OCI-LY1 (cell line): ENCODE measurements at regions not wholly inside any gene's neighbourhood (a gene's known extent, or its start where the extent isn't known, plus 50 kb on each side); places are given as distances from the start of the nearest gene placed in this dataset.

Experiments
- H2AFZ ChIP-seq: fragments of 200-600 bp; sonication (generic), shearing (Covaris generic); 2 replicates; pipeline ENCODE4 v1.6.0; 2014; ENCODE audit warnings: antibody characterized with exemption, mild to moderate bottlenecking, low read length
- H3F3A ChIP-seq: fragments of 200-600 bp; sonication (generic), shearing (Covaris generic); 2 replicates; pipeline ENCODE4 v1.6.0; 2014; ENCODE audit warnings: mild to moderate bottlenecking, antibody characterized with exemption, low read length, moderate library complexity; ENCODE audit not compliant: insufficient read depth
- H3K27ac ChIP-seq: fragments of 200-600 bp; sonication (generic); 2 replicates; pipeline ENCODE4 v1.5.1; 2014; ENCODE audit warnings: low read length, mixed run types, mild to moderate bottlenecking, low read depth; ENCODE audit not compliant: poor library complexity, severe bottlenecking
- H3K27me3 ChIP-seq: fragments of 200-600 bp; sonication (generic); 2 replicates; pipeline ENCODE4 v1.6.0; 2014; ENCODE audit warnings: antibody characterized with exemption, mild to moderate bottlenecking, low read length, moderate library complexity; ENCODE audit not compliant: insufficient read depth
- H3K36me3 ChIP-seq: fragments of 200-600 bp; sonication (generic); 2 replicates; pipeline ENCODE4 v1.6.1; 2014; ENCODE audit warnings: mild to moderate bottlenecking, antibody characterized with exemption, low read length, moderate library complexity, mixed read lengths; ENCODE audit not compliant: insufficient read depth
- H3K4me1 ChIP-seq: fragments of 200-600 bp; sonication (generic); 2 replicates; pipeline ENCODE4 v1.5.1; 2014; ENCODE audit warnings: mild to moderate bottlenecking, low read length, moderate library complexity; ENCODE audit not compliant: insufficient read depth, severe bottlenecking
- H3K4me2 ChIP-seq: fragments of 200-600 bp; sonication (generic), shearing (Covaris generic); 2 replicates; pipeline ENCODE4 v1.6.1; 2014; ENCODE audit warnings: low read length
- H3K4me3 ChIP-seq: fragments of 200-600 bp; sonication (generic); 2 replicates; pipeline ENCODE4 v1.5.1; 2014; ENCODE audit warnings: low read length, low read depth, mild to moderate bottlenecking, mixed read lengths; ENCODE audit not compliant: poor library complexity, severe bottlenecking
- H3K79me2 ChIP-seq: fragments of 200-600 bp; shearing (Covaris generic); 2 replicates; pipeline ENCODE4 v1.6.1; 2016; ENCODE audit warnings: mixed run types, low read length, mixed read lengths; ENCODE audit not compliant: insufficient read depth
- H3K9ac ChIP-seq: fragments of 200-600 bp; sonication (generic), shearing (Covaris generic); 2 replicates; pipeline ENCODE4 v1.6.1; 2014; ENCODE audit warnings: mild to moderate bottlenecking, low read length, mixed read lengths
- H3K9me2 ChIP-seq: fragments of 200-600 bp; sonication (generic), shearing (Covaris generic); 2 replicates; pipeline ENCODE4 v1.6.1; 2014; ENCODE audit warnings: low read depth, mild to moderate bottlenecking, low read length, mixed read lengths
- H3K9me3 ChIP-seq: fragments of 200-600 bp; shearing (Covaris generic); 2 replicates; pipeline ENCODE4 v1.6.1; 2014; ENCODE audit warnings: low read length, mixed read lengths
- H4K20me1 ChIP-seq: fragments of 200-600 bp; sonication (generic), shearing (Covaris generic); 2 replicates; pipeline ENCODE4 v1.6.0; 2016; ENCODE audit warnings: mild to moderate bottlenecking, low read length; ENCODE audit not compliant: insufficient read depth
- CTCF ChIP-seq: fragments of 200-600 bp; sonication (generic), shearing (Covaris generic); IDR thresholded peaks from 2 replicates; pipeline ENCODE4 v1.5.1; 2017; ENCODE audit warnings: mild to moderate bottlenecking, antibody characterized with exemption, low read length, moderate library complexity, mixed read lengths
- EZH2 ChIP-seq: fragments of 200-600 bp; sonication (generic), shearing (Covaris generic); IDR thresholded peaks from 2 replicates; pipeline ENCODE4 v1.8.0; 2017; ENCODE audit warnings: borderline replicate concordance, mixed run types, mild to moderate bottlenecking, antibody characterized with exemption, low read length, moderate library complexity, mixed read lengths

GRCh38 chr1:164926107-164926506, 367.1 kb downstream of the PBX1 start:
- no peaks in the 10 kb centered on the region for H3K9me3 ChIP-seq
- no peaks in the 10 kb centered on the region for H3K9me2 ChIP-seq
- H3K79me2 ChIP-seq: no peaks in the 10 kb centered on the region
- no peaks in the 10 kb centered on the region for H3K4me1 ChIP-seq
- H3K27ac ChIP-seq: no peak overlapping the region
- no peaks in the 10 kb centered on the region for H3K36me3 ChIP-seq
- no peak overlapping the region for H3K9ac ChIP-seq
- no peaks in the 10 kb centered on the region for H3K27me3 ChIP-seq
- no peak overlapping the region for H3K4me2 ChIP-seq
- H2AFZ ChIP-seq: no peak overlapping the region
- H4K20me1 ChIP-seq: no peaks in the 10 kb centered on the region
- no peak overlapping the region for H3K4me3 ChIP-seq
- H3F3A ChIP-seq: no peaks in the 10 kb centered on the region
- no peak for TF ChIP-seq CTCF
- TF ChIP-seq EZH2: no peak

GRCh38 chr1:164922585-164922984, 363.6 kb downstream of the PBX1 start:
- Histone ChIP-seq H3K9me3 (no peaks in the 10 kb centered on the region), H3K4me2 (no peak overlapping the region), H4K20me1 (no peaks in the 10 kb centered on the region)

GRCh38 chr1:164921493-164921892, 362.5 kb downstream of the PBX1 start:
- no peaks in the 10 kb centered on the region for H3K36me3 ChIP-seq
- no peak overlapping the region for H2AFZ ChIP-seq
- H3K9ac ChIP-seq: no peak overlapping the region
- no peaks in the 10 kb centered on the region for H3K4me1 ChIP-seq
- no peaks in the 10 kb centered on the region for H3K9me2 ChIP-seq
- no peaks in the 10 kb centered on the region for H3K27me3 ChIP-seq
- H3F3A ChIP-seq: no peaks in the 10 kb centered on the region
- H3K79me2 ChIP-seq: no peaks in the 10 kb centered on the region
- H3K4me2 ChIP-seq: no peak overlapping the region
- no peaks in the 10 kb centered on the region for H4K20me1 ChIP-seq
- TF ChIP-seq EZH2: no peak
- no peak for TF ChIP-seq CTCF
- H3K4me3 ChIP-seq: no peak overlapping the region
- H3K9me3 ChIP-seq: no peaks in the 10 kb centered on the region
- H3K27ac ChIP-seq: no peak overlapping the region

More at GRCh38 chr1:164922585-164922984, 363.6 kb downstream of the PBX1 start:
- no peaks in the 10 kb centered on the region for H3K27me3 ChIP-seq
- no peaks in the 10 kb centered on the region for H3K36me3 ChIP-seq
- no peak overlapping the region for H3K9ac ChIP-seq
- H3K4me1 ChIP-seq: no peaks in the 10 kb centered on the region
- H3K4me3 ChIP-seq: no peak overlapping the region
- H2AFZ ChIP-seq: no peak overlapping the region
- H3F3A ChIP-seq: no peaks in the 10 kb centered on the region
- no peak overlapping the region for H3K27ac ChIP-seq
- TF ChIP-seq CTCF (no peak), EZH2 (no peak)
- no peaks in the 10 kb centered on the region for H3K9me2 ChIP-seq
- no peaks in the 10 kb centered on the region for H3K79me2 ChIP-seq
